SK-N-SH (cell line): ENCODE measurements at regions not wholly inside any gene's neighbourhood (a gene's known extent, or its start where the extent isn't known, plus 50 kb on each side); places are given as distances from the start of the nearest gene placed in this dataset.

ENCODE experiments used
- CTCF ChIA-PET: fragments of 300-600, 350-600 bp; formaldehyde crosslinking; extraction: SDS; loops from one replicate; lab custom pipeline; 2021; lab: Yijun Ruan, JAX
- POLR2A ChIA-PET: fragments of 350-600 bp; sonication (Branson Sonifier 250); formaldehyde crosslinking; extraction: SDS; loops from one replicate; lab custom pipeline; 2020; ENCODE audit warnings: antibody characterized with exemption, inconsistent platforms; lab: Yijun Ruan, JAX
- DNase-seq: peaks from one replicate; pipeline ENCODE4 v3.0.0; 2012
- H2AFZ ChIP-seq: fragments of 200-600 bp; sonication (generic); 2 replicates; pipeline ENCODE4 v1.8.1; 2016; ENCODE audit warnings: antibody characterized with exemption, mild to moderate bottlenecking, low read depth
- H3F3A ChIP-seq: fragments of 200-600 bp; sonication (generic); replicated peaks from 2 replicates; pipeline ENCODE3; 2016; ENCODE audit warnings: antibody characterized with exemption, mild to moderate bottlenecking; ENCODE audit not compliant: insufficient read depth
- H3K27ac ChIP-seq, 2 experiments: fragments of 200-500 bp in 1 of 2; fragments of 200-600 bp in 1 of 2; sonication (Bioruptor generic) in 1 of 2; sonication (generic), shearing (Covaris generic) in 1 of 2; 2 replicates each; pipeline versions ENCODE4 v1.5.1 to v1.6.1; 2014 to 2016; ENCODE audit warnings: low read depth in 2 of 2, inconsistent platforms in 1 of 2, low read length in 1 of 2, mild to moderate bottlenecking in 1 of 2, mixed read lengths in 1 of 2
- H3K27me3 ChIP-seq: fragments of 200-600 bp; sonication (generic), shearing (Covaris generic); 2 replicates; pipeline ENCODE4 v1.6.1; 2016; ENCODE audit warnings: mixed run types; ENCODE audit not compliant: insufficient read depth
- H3K36me3 ChIP-seq, 2 experiments: fragments of 200-500 bp in 1 of 2; fragments of 200-600 bp in 1 of 2; sonication (Bioruptor generic) in 1 of 2; sonication (generic) in 1 of 2; replicated peaks in 1 of 2; 2 replicates each; pipeline versions ENCODE3 to v1.5.1; 2014 to 2016; ENCODE audit warnings: low read length in 1 of 2, mild to moderate bottlenecking in 1 of 2; ENCODE audit not compliant: insufficient read depth in 2 of 2, control insufficient read depth in 1 of 2
- H3K4me1 ChIP-seq, 2 experiments: fragments of 200-500 bp in 1 of 2; fragments of 200-600 bp in 1 of 2; sonication (Bioruptor generic) in 1 of 2; sonication (generic), shearing (Covaris generic) in 1 of 2; 2 replicates each; pipeline versions ENCODE4 v1.5.1 to v1.6.1; 2014 to 2016; ENCODE audit warnings: low read depth in 1 of 2, low read length in 1 of 2, mixed run types in 1 of 2; ENCODE audit not compliant: insufficient read depth in 2 of 2, control insufficient read depth in 1 of 2
- H3K4me2 ChIP-seq: fragments of 200-600 bp; sonication (generic), shearing (Covaris generic); 2 replicates; pipeline ENCODE4 v1.6.1; 2017; ENCODE audit warnings: mixed run types
- H3K4me3 ChIP-seq, 2 experiments: fragments of 200-500 bp in 1 of 2; fragments of 200-600 bp in 1 of 2; sonication (Bioruptor generic) in 1 of 2; sonication (generic), shearing (Covaris generic) in 1 of 2; 2 replicates each; pipeline versions ENCODE4 v1.5.1 to v1.8.1; 2014 to 2016; ENCODE audit warnings: low read depth in 2 of 2, inconsistent platforms in 1 of 2, low read length in 1 of 2, mild to moderate bottlenecking in 1 of 2, mixed read lengths in 1 of 2, moderate library complexity in 1 of 2
- H3K79me2 ChIP-seq: fragments of 200-600 bp; sonication (generic); 2 replicates; pipeline ENCODE4 v1.8.1; 2017; ENCODE audit warnings: mild to moderate bottlenecking; ENCODE audit not compliant: insufficient read depth
- H3K9ac ChIP-seq: fragments of 200-600 bp; sonication (generic); 2 replicates; pipeline ENCODE4 v1.6.1; 2017; ENCODE audit warnings: mixed run types
- H3K9me2 ChIP-seq: fragments of 200-600 bp; sonication (generic); 2 replicates; pipeline ENCODE4 v1.6.1; 2017; ENCODE audit warnings: mixed run types
- H3K9me3 ChIP-seq: fragments of 200-600 bp; sonication (generic); 2 replicates; pipeline ENCODE4 v1.6.1; 2017; ENCODE audit warnings: mixed run types, mild to moderate bottlenecking, moderate library complexity
- H4K20me1 ChIP-seq: fragments of 200-600 bp; sonication (generic); 2 replicates; pipeline ENCODE4 v1.6.1; 2017; ENCODE audit warnings: mild to moderate bottlenecking, mixed run types; ENCODE audit not compliant: insufficient read depth
- CHD2 ChIP-seq: fragments of 150-350 bp; IDR thresholded peaks from 2 replicates; pipeline ENCODE4 v1.6.1; 2018; ENCODE audit warnings: low read length; ENCODE audit not compliant: partially characterized antibody
- ELF1 ChIP-seq: IDR thresholded peaks from 2 replicates; pipeline ENCODE4 v1.4.0; 2012
- EP300 ChIP-seq, 2 experiments: IDR thresholded peaks; 2 replicates each; pipeline versions ENCODE4 v1.4.0 to v1.6.1; 2012; ENCODE audit warnings: borderline replicate concordance in 1 of 2, low read depth in 1 of 2, low read length in 1 of 2
- FOXJ3 ChIP-seq: sonication (generic); formaldehyde crosslinking; IDR thresholded peaks from 2 replicates; pipeline ENCODE4 v1.5.1; 2020; ENCODE audit warnings: mild to moderate bottlenecking, missing genetic modification reagents
- FOXM1 ChIP-seq: IDR thresholded peaks from 2 replicates; pipeline ENCODE4 v1.4.0; 2012; ENCODE audit warnings: low read depth, mild to moderate bottlenecking
- JUND ChIP-seq: IDR thresholded peaks from 2 replicates; pipeline ENCODE4 v1.4.0; 2012
- NRF1 ChIP-seq: IDR thresholded peaks from 2 replicates; pipeline ENCODE4 v1.6.1; 2012; ENCODE audit warnings: low read depth, mild to moderate bottlenecking, low read length
- RAD21 ChIP-seq: IDR thresholded peaks from 2 replicates; pipeline ENCODE4 v1.6.1; 2012; ENCODE audit warnings: mild to moderate bottlenecking, low read length
- RCOR1 ChIP-seq: fragments of 150-350 bp; IDR thresholded peaks from 2 replicates; pipeline ENCODE4 v1.6.1; 2017; ENCODE audit warnings: antibody characterized with exemption, low read length
- RFX5 ChIP-seq: IDR thresholded peaks from 2 replicates; pipeline ENCODE4 v1.6.1; 2012; ENCODE audit warnings: mild to moderate bottlenecking, improper control_type of control experiment, low read length
- RXRA ChIP-seq: IDR thresholded peaks from 2 replicates; pipeline ENCODE4 v1.4.0; 2012; ENCODE audit warnings: low read depth, mild to moderate bottlenecking, borderline replicate concordance
- SIN3A ChIP-seq: IDR thresholded peaks from 2 replicates; pipeline ENCODE4 v1.6.1; 2012; ENCODE audit warnings: low read depth, mild to moderate bottlenecking, low read length, moderate library complexity, borderline replicate concordance
- TAF1 ChIP-seq: IDR thresholded peaks from 2 replicates; pipeline ENCODE4 v1.6.1; 2012; ENCODE audit warnings: low read depth, mild to moderate bottlenecking, low read length, moderate library complexity, borderline replicate concordance
- TCF12 ChIP-seq: IDR thresholded peaks from 2 replicates; pipeline ENCODE4 v1.4.0; 2012
- WGBS: methylation state at CpG from one replicate; pipeline ENCODE4 v1.1.6; 2017; ENCODE audit warnings: low lambda C conversion rate; 5-methylcytosine and 5-hydroxymethylcytosine counted together
- TF ChIP-seq, protein P1 (sequence below): fragments of 150-350 bp; IDR thresholded peaks from 2 replicates; pipeline ENCODE4 v1.6.1; 2016; ENCODE audit warnings: mild to moderate bottlenecking, low read depth, low read length
- TF ChIP-seq, protein P2 (sequence below): IDR thresholded peaks from 2 replicates; pipeline ENCODE4 v1.6.1; 2012; ENCODE audit warnings: mild to moderate bottlenecking, low read depth, low read length, moderate library complexity
- TF ChIP-seq, protein P3 (sequence below): IDR thresholded peaks from 2 replicates; pipeline ENCODE4 v1.4.0; 2012; ENCODE audit warnings: low read depth, borderline replicate concordance
- TF ChIP-seq, protein P4 (sequence below): fragments of 150-350 bp; IDR thresholded peaks from 2 replicates; pipeline ENCODE4 v1.6.1; 2017; ENCODE audit warnings: antibody characterized with exemption, low read length, low read depth, borderline replicate concordance
- TF ChIP-seq, protein P5 (sequence below): IDR thresholded peaks from 2 replicates; pipeline ENCODE4 v1.4.0; 2012; ENCODE audit warnings: low read depth, borderline replicate concordance

DNA sequence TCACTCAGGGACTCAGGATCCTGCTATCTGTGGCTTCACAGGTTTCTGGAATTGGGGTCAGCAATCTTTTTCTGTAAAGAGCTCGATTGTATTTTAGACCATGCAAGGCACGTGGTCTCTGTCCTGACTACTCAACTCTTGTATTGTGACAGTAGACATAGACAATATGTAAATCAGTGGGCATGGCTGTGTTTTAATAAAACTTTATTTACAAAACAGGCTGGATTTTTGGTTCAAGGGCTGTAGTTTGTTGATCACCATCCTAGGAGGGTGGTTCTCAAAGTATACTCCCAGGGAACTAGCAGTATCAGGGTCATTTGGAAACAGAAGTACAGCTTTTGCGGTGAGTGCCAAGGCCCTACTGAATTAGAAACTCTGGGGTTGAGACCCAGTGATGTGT is 108.2 kb upstream of the CRHR1 start:
- H3K36me3 ChIP-seq = no peaks in the 10 kb centered on the region
- no peaks in the 10 kb centered on the region for H3K9me3 ChIP-seq
- no peak overlapping the region for H3K4me3 ChIP-seq
- no peak overlapping the region for H2AFZ ChIP-seq
- no peaks in the 10 kb centered on the region; a peak in 1 of 4 replicates for H3K4me1 ChIP-seq
- DNase-seq = no peak
- no peak overlapping the region for H3K9ac ChIP-seq
- no peaks in the 10 kb centered on the region for H3K9me2 ChIP-seq
- no peaks in the 10 kb centered on the region for H3F3A ChIP-seq
- POLR2A ChIA-PET = no interaction called here
- 29% methylated on average over 3 of the region's 3 CpGs for WGBS
- no peak overlapping the region for H3K27ac ChIP-seq
- CTCF ChIA-PET = interaction anchor here (2.1 kb wide), 1 partner anchor 35 kb away, joined by 5 read pairs; no protein-coding TSS in a partner anchor
- no peak overlapping the region for H3K4me2 ChIP-seq
- no peaks in the 10 kb centered on the region for H3K27me3 ChIP-seq
- TF ChIP-seq EP300 (IDR thresholded peaks at IDR 0.05; ENCODE audit: borderline replicate concordance in 1 of 2, low read depth in 1 of 2, low read length in 1 of 2) (no peak), FOXM1 (no peak), FOXJ3 (CRISPR knock-in tag) (no peak), RCOR1 (no peak), JUND (no peak), CHD2 (no peak), ELF1 (no peak)
- TF ChIP-seq, protein P1, sequence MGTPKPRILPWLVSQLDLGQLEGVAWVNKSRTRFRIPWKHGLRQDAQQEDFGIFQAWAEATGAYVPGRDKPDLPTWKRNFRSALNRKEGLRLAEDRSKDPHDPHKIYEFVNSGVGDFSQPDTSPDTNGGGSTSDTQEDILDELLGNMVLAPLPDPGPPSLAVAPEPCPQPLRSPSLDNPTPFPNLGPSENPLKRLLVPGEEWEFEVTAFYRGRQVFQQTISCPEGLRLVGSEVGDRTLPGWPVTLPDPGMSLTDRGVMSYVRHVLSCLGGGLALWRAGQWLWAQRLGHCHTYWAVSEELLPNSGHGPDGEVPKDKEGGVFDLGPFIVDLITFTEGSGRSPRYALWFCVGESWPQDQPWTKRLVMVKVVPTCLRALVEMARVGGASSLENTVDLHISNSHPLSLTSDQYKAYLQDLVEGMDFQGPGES = no peak
- TF ChIP-seq, all 33 proteins: peak for 0
- H4K20me1 ChIP-seq = no peaks in the 10 kb centered on the region
- no peaks in the 10 kb centered on the region for H3K79me2 ChIP-seq

DNA sequence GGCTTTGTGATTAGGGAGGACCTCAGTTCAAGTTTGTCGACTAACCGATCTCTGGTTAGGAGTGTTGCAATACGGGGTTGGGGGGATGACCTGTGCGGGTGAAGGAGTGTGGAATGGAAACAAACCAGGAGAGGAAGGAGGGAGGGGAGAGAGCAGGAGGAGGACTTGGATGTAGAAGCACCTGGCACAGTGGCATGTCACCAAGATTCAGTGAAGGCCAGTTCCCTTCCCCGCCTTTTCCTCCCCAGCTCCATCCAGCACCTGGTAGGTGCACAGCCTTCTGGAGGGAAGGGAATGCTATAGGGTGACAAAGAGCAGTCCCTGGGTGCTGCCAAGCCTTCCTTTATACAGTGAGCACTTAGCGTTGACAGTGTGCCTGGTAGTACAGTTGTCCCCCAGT is 107.4 kb upstream of the CRHR1 start:
- CTCF ChIA-PET = interaction anchor here (2.1 to 2.2 kb wide), 2 partner anchors 36 to 155 kb away, joined by 5 to 8 read pairs; no protein-coding TSS in a partner anchor
- TF ChIP-seq RXRA (no peak), FOXM1 (no peak), SIN3A (no peak), FOXJ3 (CRISPR knock-in tag) (no peak), NRF1 (no peak), JUND (no peak), TAF1 (no peak), RAD21 (no peak), ELF1 (no peak), TCF12 (no peak), RFX5 (no peak)
- TF ChIP-seq, protein P2, sequence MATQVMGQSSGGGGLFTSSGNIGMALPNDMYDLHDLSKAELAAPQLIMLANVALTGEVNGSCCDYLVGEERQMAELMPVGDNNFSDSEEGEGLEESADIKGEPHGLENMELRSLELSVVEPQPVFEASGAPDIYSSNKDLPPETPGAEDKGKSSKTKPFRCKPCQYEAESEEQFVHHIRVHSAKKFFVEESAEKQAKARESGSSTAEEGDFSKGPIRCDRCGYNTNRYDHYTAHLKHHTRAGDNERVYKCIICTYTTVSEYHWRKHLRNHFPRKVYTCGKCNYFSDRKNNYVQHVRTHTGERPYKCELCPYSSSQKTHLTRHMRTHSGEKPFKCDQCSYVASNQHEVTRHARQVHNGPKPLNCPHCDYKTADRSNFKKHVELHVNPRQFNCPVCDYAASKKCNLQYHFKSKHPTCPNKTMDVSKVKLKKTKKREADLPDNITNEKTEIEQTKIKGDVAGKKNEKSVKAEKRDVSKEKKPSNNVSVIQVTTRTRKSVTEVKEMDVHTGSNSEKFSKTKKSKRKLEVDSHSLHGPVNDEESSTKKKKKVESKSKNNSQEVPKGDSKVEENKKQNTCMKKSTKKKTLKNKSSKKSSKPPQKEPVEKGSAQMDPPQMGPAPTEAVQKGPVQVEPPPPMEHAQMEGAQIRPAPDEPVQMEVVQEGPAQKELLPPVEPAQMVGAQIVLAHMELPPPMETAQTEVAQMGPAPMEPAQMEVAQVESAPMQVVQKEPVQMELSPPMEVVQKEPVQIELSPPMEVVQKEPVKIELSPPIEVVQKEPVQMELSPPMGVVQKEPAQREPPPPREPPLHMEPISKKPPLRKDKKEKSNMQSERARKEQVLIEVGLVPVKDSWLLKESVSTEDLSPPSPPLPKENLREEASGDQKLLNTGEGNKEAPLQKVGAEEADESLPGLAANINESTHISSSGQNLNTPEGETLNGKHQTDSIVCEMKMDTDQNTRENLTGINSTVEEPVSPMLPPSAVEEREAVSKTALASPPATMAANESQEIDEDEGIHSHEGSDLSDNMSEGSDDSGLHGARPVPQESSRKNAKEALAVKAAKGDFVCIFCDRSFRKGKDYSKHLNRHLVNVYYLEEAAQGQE = no peak
- TF ChIP-seq, protein P3, sequence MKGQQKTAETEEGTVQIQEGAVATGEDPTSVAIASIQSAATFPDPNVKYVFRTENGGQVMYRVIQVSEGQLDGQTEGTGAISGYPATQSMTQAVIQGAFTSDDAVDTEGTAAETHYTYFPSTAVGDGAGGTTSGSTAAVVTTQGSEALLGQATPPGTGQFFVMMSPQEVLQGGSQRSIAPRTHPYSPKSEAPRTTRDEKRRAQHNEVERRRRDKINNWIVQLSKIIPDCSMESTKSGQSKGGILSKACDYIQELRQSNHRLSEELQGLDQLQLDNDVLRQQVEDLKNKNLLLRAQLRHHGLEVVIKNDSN = no peak
- TF ChIP-seq, protein P4, sequence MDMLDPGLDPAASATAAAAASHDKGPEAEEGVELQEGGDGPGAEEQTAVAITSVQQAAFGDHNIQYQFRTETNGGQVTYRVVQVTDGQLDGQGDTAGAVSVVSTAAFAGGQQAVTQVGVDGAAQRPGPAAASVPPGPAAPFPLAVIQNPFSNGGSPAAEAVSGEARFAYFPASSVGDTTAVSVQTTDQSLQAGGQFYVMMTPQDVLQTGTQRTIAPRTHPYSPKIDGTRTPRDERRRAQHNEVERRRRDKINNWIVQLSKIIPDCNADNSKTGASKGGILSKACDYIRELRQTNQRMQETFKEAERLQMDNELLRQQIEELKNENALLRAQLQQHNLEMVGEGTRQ = no peak
- TF ChIP-seq, protein P5, sequence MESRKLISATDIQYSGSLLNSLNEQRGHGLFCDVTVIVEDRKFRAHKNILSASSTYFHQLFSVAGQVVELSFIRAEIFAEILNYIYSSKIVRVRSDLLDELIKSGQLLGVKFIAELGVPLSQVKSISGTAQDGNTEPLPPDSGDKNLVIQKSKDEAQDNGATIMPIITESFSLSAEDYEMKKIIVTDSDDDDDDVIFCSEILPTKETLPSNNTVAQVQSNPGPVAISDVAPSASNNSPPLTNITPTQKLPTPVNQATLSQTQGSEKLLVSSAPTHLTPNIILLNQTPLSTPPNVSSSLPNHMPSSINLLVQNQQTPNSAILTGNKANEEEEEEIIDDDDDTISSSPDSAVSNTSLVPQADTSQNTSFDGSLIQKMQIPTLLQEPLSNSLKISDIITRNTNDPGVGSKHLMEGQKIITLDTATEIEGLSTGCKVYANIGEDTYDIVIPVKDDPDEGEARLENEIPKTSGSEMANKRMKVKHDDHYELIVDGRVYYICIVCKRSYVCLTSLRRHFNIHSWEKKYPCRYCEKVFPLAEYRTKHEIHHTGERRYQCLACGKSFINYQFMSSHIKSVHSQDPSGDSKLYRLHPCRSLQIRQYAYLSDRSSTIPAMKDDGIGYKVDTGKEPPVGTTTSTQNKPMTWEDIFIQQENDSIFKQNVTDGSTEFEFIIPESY = no peak

More for the DNA sequence above, 107.4 kb upstream of the CRHR1 start:
- H3K9me3 ChIP-seq = no peaks in the 10 kb centered on the region
- no peaks in the 10 kb centered on the region for H3K27me3 ChIP-seq
- POLR2A ChIA-PET = no interaction called here
- H2AFZ ChIP-seq = no peak overlapping the region
- H3K9ac ChIP-seq = no peak overlapping the region
- no peaks in the 10 kb centered on the region for H3K36me3 ChIP-seq
- WGBS = 62% methylated on average over 6 of the region's 6 CpGs
- no peaks in the 10 kb centered on the region; a peak in 1 of 4 replicates for H3K4me1 ChIP-seq
- DNase-seq = no peak
- no peak overlapping the region for H3K4me3 ChIP-seq
- H3K4me2 ChIP-seq = no peak overlapping the region
- H4K20me1 ChIP-seq = no peaks in the 10 kb centered on the region
- no peaks in the 10 kb centered on the region for H3F3A ChIP-seq
- H3K9me2 ChIP-seq = no peaks in the 10 kb centered on the region
- H3K79me2 ChIP-seq = no peaks in the 10 kb centered on the region
- H3K27ac ChIP-seq = no peak overlapping the region
